ENCODE measurements at regions not wholly inside any gene's neighbourhood (a gene's known extent, or its start where the extent isn't known, plus 50 kb on each side); places are given as distances from the start of the nearest gene placed in this dataset.

DNA sequence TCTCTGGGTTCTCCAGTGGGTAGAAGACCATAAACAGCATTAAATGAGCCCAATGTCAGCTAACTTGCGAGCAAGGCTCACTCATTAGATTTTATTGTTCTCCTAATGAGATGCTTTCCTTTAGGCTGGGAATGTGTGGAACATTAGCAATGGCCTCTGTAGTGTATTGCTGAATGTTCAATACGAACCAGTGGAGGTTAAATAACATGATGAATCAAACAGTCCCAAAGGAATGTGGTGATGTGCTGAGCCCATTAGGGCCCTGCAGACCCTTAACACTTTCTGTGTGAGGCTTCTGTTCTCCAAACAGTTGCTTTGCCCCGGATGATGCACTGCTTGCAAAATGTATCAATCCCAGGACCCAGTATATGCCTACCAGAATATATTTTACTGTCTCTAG lies 225.5 kb downstream of the ATG4C start:
- H3K79me1 ChIP-seq (ENCODE audit: low read depth, low read length), result no peaks in the 10 kb centered on the region
- H2AK5ac ChIP-seq (ENCODE audit: low read depth, low read length), result no peak overlapping the region
- H4K91ac ChIP-seq (ENCODE audit: low read depth, low read length, poor library complexity), result no peak overlapping the region
- no peak overlapping the region for H2BK15ac ChIP-seq (ENCODE audit: low read length)
- H3K9me3 ChIP-seq (replicated peaks in 1 of 2; ENCODE audit: control insufficient read depth in 2 of 2, insufficient read depth in 1 of 2, low read depth in 1 of 2, low read length in 2 of 2), result no peaks in the 10 kb centered on the region
- no peak overlapping the region for H2BK120ac ChIP-seq (ENCODE audit: low read depth, low read length)
- no peak overlapping the region for H3K23ac ChIP-seq (ENCODE audit: low read depth, low read length, poor library complexity)
- no peak overlapping the region for H3K4me2 ChIP-seq (ENCODE audit: insufficient read depth, low read length, poor library complexity, severe bottlenecking)
- no peak overlapping the region for H2BK12ac ChIP-seq (ENCODE audit: low read length)
- H3K4me3 ChIP-seq (ENCODE audit: low read length in 2 of 2), result no peak overlapping the region
- no peak for DNase-seq (ENCODE audit: low spot score)
- H3K27me3 ChIP-seq (ENCODE audit: control insufficient read depth in 3 of 3, insufficient read depth in 3 of 3, low read depth in 1 of 3, low read length in 3 of 3), result no peaks in the 10 kb centered on the region
- H2AFZ ChIP-seq (ENCODE audit: low read length), result no peak overlapping the region
- no peak overlapping the region for H3K14ac ChIP-seq (ENCODE audit: low read length)
- H3K18ac ChIP-seq (ENCODE audit: low read length), result no peak overlapping the region
- no peak overlapping the region for H3K4ac ChIP-seq (ENCODE audit: low read length)
- H3K4me1 ChIP-seq (ENCODE audit: control insufficient read depth in 2 of 2, insufficient read depth in 1 of 2, low read depth in 1 of 2, low read length in 2 of 2), result peaks cover 0 to 9% of the 10 kb centered on the region in 2 donors
- H4K8ac ChIP-seq (ENCODE audit: low read depth, low read length), result no peak overlapping the region
- no CpG with 5 or more reads among the region's 3 CpGs for WGBS, 2 donors (ENCODE audit: extremely low coverage in 2 of 2, insufficient read length in 2 of 2, insufficient replicate concordance in 1 of 2)
- no peak overlapping the region for H2BK5ac ChIP-seq (ENCODE audit: low read length)
- H3K36me3 ChIP-seq (replicated peaks in 1 of 2; ENCODE audit: control insufficient read depth in 2 of 2, insufficient read depth in 2 of 2, low read length in 2 of 2), result no peaks in the 10 kb centered on the region
- H3K9ac ChIP-seq (ENCODE audit: low read depth, low read length, poor library complexity), result no peak overlapping the region
- no peak overlapping the region for H3K27ac ChIP-seq (replicated peaks; ENCODE audit: low read length)

DNA sequence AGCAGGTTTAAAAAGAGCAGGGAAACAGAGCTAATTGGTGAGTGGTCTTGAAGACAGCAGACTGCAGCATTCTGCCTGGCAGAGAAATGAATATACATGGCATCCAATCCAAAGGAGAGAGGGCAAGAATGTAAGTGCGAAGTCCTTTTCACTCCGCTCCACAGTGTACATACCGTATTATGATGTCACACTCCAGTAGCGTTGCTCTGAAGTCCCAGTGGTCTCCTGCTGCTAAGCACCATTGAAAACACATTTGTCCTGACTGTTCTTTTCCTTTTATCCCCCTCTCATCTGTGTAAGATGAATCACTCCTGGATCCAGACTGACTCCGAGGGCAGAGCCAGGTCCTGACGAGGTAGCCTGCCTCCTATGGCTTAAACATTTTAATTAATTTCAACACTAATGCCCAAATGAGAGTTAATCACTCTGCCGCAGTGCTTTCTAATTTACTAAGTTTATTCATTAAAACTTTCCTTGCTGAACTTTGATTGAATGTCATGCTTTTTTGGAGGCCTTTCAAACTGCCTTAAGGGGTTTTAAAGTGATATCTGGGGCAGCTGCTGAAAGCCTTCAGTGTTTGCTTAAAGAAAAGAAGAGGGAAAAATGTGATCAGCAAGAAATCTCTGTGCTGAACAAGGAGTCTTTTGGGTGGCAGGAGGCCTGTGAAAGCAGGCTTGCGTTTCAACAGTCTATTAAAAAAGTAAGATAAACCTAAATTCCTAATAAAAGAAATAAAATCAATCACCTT lies 227.2 kb downstream of the ATG4C start:
- H3K79me1 ChIP-seq (ENCODE audit: low read depth, low read length), result no peaks in the 10 kb centered on the region
- no peak overlapping the region for H2AFZ ChIP-seq (ENCODE audit: low read length)
- H3K4me1 ChIP-seq (ENCODE audit: control insufficient read depth in 2 of 2, insufficient read depth in 1 of 2, low read depth in 1 of 2, low read length in 2 of 2), result peaks cover 0 to 9% of the 10 kb centered on the region in 2 donors
- H3K9ac ChIP-seq (ENCODE audit: low read depth, low read length, poor library complexity), result no peak overlapping the region
- H3K14ac ChIP-seq (ENCODE audit: low read length), result no peak overlapping the region
- H3K36me3 ChIP-seq (replicated peaks in 1 of 2; ENCODE audit: control insufficient read depth in 2 of 2, insufficient read depth in 2 of 2, low read length in 2 of 2), result no peaks in the 10 kb centered on the region
- H3K27ac ChIP-seq (replicated peaks; ENCODE audit: low read length), result no peak overlapping the region
- H2BK12ac ChIP-seq (ENCODE audit: low read length), result no peak overlapping the region
- H3K23ac ChIP-seq (ENCODE audit: low read depth, low read length, poor library complexity), result no peak overlapping the region
- H2BK120ac ChIP-seq (ENCODE audit: low read depth, low read length), result no peak overlapping the region
- no peak overlapping the region for H2AK5ac ChIP-seq (ENCODE audit: low read depth, low read length)
- no peak overlapping the region for H3K4ac ChIP-seq (ENCODE audit: low read length)
- H3K4me2 ChIP-seq (ENCODE audit: insufficient read depth, low read length, poor library complexity, severe bottlenecking), result no peak overlapping the region
- no peak overlapping the region for H2BK5ac ChIP-seq (ENCODE audit: low read length)
- peak; percentile 48 for DNase-seq (ENCODE audit: low spot score)
- H3K4me3 ChIP-seq (ENCODE audit: low read length in 2 of 2), result no peak overlapping the region
- no peak overlapping the region for H2BK15ac ChIP-seq (ENCODE audit: low read length)
- no peak overlapping the region for H4K91ac ChIP-seq (ENCODE audit: low read depth, low read length, poor library complexity)
- WGBS, 2 donors (ENCODE audit: extremely low coverage in 2 of 2, insufficient read length in 2 of 2, insufficient replicate concordance in 1 of 2), result no CpG with 5 or more reads among the region's 8 CpGs
- H3K9me3 ChIP-seq (replicated peaks in 1 of 2; ENCODE audit: control insufficient read depth in 2 of 2, insufficient read depth in 1 of 2, low read depth in 1 of 2, low read length in 2 of 2), result no peaks in the 10 kb centered on the region
- no peak overlapping the region for H3K18ac ChIP-seq (ENCODE audit: low read length)
- H4K8ac ChIP-seq (ENCODE audit: low read depth, low read length), result no peak overlapping the region
- H3K27me3 ChIP-seq (ENCODE audit: control insufficient read depth in 3 of 3, insufficient read depth in 3 of 3, low read depth in 1 of 3, low read length in 3 of 3), result no peaks in the 10 kb centered on the region

DNA sequence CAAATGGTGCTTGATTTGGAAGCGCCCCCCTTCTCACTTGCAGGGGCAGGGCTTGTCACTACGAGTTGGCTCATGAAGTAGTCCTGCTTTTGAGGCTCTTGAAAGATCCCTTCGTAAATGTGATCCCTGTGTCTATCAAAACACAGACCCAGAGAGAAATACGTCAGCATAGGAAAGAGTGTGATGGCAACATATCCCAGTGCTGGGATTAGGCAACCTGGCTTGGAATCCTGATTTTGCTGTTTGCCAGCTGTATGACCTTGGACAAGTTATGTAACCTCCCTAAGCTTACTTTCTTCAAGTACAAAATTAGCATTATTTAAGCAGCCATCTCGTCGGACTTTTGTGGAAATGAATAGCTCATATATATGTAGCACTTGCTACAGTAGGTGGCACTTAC lies 228.4 kb downstream of the ATG4C start:
- Histone ChIP-seq H3K9ac (ENCODE audit: low read depth, low read length, poor library complexity) (no peak overlapping the region), H3K23ac (ENCODE audit: low read depth, low read length, poor library complexity) (no peak overlapping the region)

DNA sequence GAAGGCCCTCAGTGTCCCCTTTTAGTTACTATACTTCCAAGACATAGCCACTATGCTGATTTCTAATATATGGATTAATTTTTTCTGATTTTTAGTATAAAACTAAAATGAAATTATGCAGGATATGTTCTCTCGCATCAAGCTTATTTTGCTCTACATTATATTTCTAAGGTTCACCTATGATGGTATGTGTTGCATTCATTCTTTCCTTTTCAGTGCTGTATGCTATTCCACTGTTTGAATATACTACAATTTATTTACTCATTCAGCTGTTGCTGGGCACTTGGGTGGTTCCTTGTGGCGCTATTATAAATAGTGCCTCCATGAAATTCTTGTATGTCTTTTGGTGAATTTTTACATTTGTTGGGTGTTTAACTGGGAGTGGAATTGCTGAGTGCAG lies 230.3 kb downstream of the ATG4C start:
- Histone ChIP-seq H2AFZ (ENCODE audit: low read length) (no peak overlapping the region), H3K9me3 (replicated peaks in 1 of 2; ENCODE audit: control insufficient read depth in 2 of 2, insufficient read depth in 1 of 2, low read depth in 1 of 2, low read length in 2 of 2) (no peaks in the 10 kb centered on the region), H3K36me3 (replicated peaks in 1 of 2; ENCODE audit: control insufficient read depth in 2 of 2, insufficient read depth in 2 of 2, low read length in 2 of 2) (no peaks in the 10 kb centered on the region), H2BK120ac (ENCODE audit: low read depth, low read length) (no peak overlapping the region), H3K9ac (ENCODE audit: low read depth, low read length, poor library complexity) (no peak overlapping the region), H4K91ac (ENCODE audit: low read depth, low read length, poor library complexity) (no peak overlapping the region), H3K14ac (ENCODE audit: low read length) (no peak overlapping the region), H3K27me3 (ENCODE audit: control insufficient read depth in 3 of 3, insufficient read depth in 3 of 3, low read depth in 1 of 3, low read length in 3 of 3) (no peaks in the 10 kb centered on the region), H3K23ac (ENCODE audit: low read depth, low read length, poor library complexity) (no peak overlapping the region), H3K18ac (ENCODE audit: low read length) (no peak overlapping the region), H2BK12ac (ENCODE audit: low read length) (no peak overlapping the region), H3K79me1 (ENCODE audit: low read depth, low read length) (no peaks in the 10 kb centered on the region), H4K8ac (ENCODE audit: low read depth, low read length) (no peak overlapping the region), H2BK5ac (ENCODE audit: low read length) (no peak overlapping the region), H2BK15ac (ENCODE audit: low read length) (no peak overlapping the region), H3K27ac (replicated peaks; ENCODE audit: low read length) (no peak overlapping the region), H3K4me2 (ENCODE audit: insufficient read depth, low read length, poor library complexity, severe bottlenecking) (no peak overlapping the region), H3K4me3 (ENCODE audit: low read length in 2 of 2) (no peak overlapping the region), H3K4ac (ENCODE audit: low read length) (no peak overlapping the region), H3K4me1 (ENCODE audit: control insufficient read depth in 2 of 2, insufficient read depth in 1 of 2, low read depth in 1 of 2, low read length in 2 of 2) (peaks cover 0 to 7% of the 10 kb centered on the region in 2 donors), H2AK5ac (ENCODE audit: low read depth, low read length) (no peak overlapping the region)
- WGBS, 2 donors (ENCODE audit: extremely low coverage in 2 of 2, insufficient read length in 2 of 2, insufficient replicate concordance in 1 of 2), result no CpG with 5 or more reads among the region's 2 CpGs
- no peak for DNase-seq (ENCODE audit: low spot score)

More for the DNA sequence above, 228.4 kb downstream of the ATG4C start:
- no peak overlapping the region for H3K18ac ChIP-seq (ENCODE audit: low read length)
- no peaks in the 10 kb centered on the region for H3K9me3 ChIP-seq (replicated peaks in 1 of 2; ENCODE audit: control insufficient read depth in 2 of 2, insufficient read depth in 1 of 2, low read depth in 1 of 2, low read length in 2 of 2)
- no peak overlapping the region for H4K91ac ChIP-seq (ENCODE audit: low read depth, low read length, poor library complexity)
- no peaks in the 10 kb centered on the region for H3K79me1 ChIP-seq (ENCODE audit: low read depth, low read length)
- no peak for DNase-seq (ENCODE audit: low spot score)
- H2AFZ ChIP-seq (ENCODE audit: low read length), result no peak overlapping the region
- H3K27me3 ChIP-seq (ENCODE audit: control insufficient read depth in 3 of 3, insufficient read depth in 3 of 3, low read depth in 1 of 3, low read length in 3 of 3), result no peaks in the 10 kb centered on the region
- no peak overlapping the region for H4K8ac ChIP-seq (ENCODE audit: low read depth, low read length)
- H3K4ac ChIP-seq (ENCODE audit: low read length), result no peak overlapping the region
- H2BK15ac ChIP-seq (ENCODE audit: low read length), result no peak overlapping the region
- no peak overlapping the region for H2AK5ac ChIP-seq (ENCODE audit: low read depth, low read length)
- no peak overlapping the region for H3K4me2 ChIP-seq (ENCODE audit: insufficient read depth, low read length, poor library complexity, severe bottlenecking)
- H3K4me3 ChIP-seq (ENCODE audit: low read length in 2 of 2), result no peak overlapping the region
- H2BK5ac ChIP-seq (ENCODE audit: low read length), result no peak overlapping the region
- no peak overlapping the region for H3K14ac ChIP-seq (ENCODE audit: low read length)
- H3K4me1 ChIP-seq (ENCODE audit: control insufficient read depth in 2 of 2, insufficient read depth in 1 of 2, low read depth in 1 of 2, low read length in 2 of 2), result peaks cover 0 to 9% of the 10 kb centered on the region in 2 donors
- no peak overlapping the region for H3K27ac ChIP-seq (replicated peaks; ENCODE audit: low read length)
- no peak overlapping the region for H2BK12ac ChIP-seq (ENCODE audit: low read length)
- no peak overlapping the region for H2BK120ac ChIP-seq (ENCODE audit: low read depth, low read length)
- H3K36me3 ChIP-seq (replicated peaks in 1 of 2; ENCODE audit: control insufficient read depth in 2 of 2, insufficient read depth in 2 of 2, low read length in 2 of 2), result no peaks in the 10 kb centered on the region
- no CpG with 5 or more reads among the region's 6 CpGs for WGBS, 2 donors (ENCODE audit: extremely low coverage in 2 of 2, insufficient read length in 2 of 2, insufficient replicate concordance in 1 of 2)

Measured in neuronal stem cell (in vitro differentiated cells).